Stimulated activated CD8-positive, alpha-beta memory T cell treated with anti-CD3 and anti-CD28 coated beads, Interleukin-4, amount 100 ng/mL, for 24 hours (primary cell): ENCODE measurements at regions not wholly inside any gene's neighbourhood (a gene's known extent, or its start where the extent isn't known, plus 50 kb on each side); places are given as distances from the start of the nearest gene placed in this dataset.
"Not testable (repeated sequence)": the region's sequence is repeated elsewhere in the genome, so short reads cannot be mapped to it uniquely, and the experiment has no call there.

Source experiments
- DNase-seq: peaks from one replicate; pipeline ENCODE4 v3.0.0-alpha.2; 2020; ENCODE audit warnings: low read depth

DNA sequence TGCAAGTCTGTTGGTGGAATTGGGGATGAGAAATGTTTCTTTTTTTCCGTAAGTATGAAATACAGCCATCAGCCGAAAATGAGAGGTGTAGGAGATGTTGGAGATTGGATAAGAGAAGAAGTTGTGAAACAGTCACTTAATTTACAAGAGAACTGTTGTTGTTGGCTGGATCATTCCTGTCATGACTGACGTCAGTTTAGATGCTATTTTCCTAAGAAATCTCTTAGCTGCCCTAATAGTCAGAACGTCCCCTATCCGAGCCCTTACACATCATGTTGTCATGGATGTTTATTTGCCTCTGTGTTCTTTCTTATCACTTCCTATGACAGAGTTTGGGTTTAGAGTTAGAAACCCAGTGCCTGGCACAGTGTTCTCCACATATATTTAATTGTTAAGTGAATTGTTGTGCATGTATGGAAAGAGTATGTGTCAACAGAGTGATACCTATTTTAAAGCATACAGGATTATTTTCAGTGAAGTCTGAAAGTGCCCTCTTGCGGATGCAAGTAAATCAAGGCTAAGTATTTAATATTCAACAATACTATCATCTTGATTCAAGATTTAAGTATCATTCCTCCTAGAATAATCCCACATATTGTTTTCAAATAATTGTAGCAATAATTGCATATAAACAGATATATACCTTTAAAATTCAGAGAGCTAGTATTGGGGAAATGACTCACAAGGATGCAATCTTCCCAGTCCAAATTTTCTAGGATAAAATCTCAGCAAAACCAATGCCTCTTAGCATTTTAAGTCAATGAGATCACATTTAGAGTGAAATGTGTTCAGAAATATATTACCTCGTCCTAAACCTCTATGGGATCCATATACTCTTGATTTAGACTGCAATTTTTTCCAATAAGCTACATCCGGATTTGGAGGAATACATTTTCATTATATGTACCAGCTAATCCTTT is 309.9 kb upstream of the NOX3 start:
- no peak for DNase-seq

DNA sequence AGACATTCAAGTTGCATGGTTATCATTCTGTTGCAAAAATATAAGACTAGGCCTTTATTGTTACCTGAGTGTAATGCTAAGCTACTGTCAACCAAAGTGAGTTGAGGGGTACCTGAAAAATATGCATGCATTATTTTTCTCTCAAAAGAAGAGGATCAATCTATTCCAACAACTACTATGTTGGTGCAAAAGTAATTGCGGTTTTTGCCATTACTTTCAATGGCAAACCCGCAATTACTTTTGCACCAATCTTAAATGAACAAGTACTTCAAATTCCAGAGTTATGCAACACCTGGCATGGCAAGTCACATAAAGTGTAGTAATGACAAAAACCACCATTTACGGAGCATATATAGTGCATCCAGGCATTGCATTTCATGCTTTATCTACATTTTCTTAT is 307.0 kb upstream of the NOX3 start:
- DNase-seq = no peak

DNA sequence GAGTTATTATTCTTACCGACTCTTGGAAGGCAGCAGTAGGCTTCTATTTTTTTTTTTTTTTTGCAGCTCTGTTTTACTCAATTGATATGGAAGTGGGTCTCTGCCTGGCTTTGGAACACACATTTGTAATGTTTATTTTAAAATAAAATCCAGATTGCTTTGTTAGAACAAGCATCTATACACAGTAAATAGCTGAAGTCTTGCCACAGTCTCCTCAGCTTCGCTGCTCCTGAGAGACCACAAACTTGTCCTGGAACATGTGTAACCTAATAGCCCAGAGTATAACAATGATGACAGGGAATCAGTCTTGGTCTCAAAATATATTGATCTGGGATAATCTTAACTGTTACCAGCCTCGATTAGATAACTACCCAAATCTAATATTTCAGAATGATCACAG is 299.8 kb upstream of the NOX3 start:
- no peak for DNase-seq

DNA sequence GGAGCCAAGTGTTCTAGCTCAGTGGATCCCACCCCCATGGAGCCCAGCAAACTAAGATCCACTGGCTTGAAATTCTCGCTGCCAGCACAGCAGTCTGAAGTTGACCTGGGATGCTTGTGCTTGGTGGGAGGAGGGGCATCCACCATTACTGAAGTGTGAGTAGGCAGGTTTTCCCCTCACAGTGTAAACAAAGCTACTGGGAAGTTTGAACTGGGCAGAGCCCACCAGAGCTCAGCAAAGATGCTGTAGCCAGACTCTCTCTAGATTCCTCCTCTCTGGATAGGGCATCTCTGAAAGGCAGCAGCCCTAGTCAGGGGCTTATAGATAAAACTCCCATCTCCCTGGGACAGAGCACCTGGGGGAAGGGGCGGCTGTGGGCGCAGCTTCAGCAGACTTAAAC is 293.1 kb upstream of the NOX3 start:
- not testable (repeated sequence) for DNase-seq

DNA sequence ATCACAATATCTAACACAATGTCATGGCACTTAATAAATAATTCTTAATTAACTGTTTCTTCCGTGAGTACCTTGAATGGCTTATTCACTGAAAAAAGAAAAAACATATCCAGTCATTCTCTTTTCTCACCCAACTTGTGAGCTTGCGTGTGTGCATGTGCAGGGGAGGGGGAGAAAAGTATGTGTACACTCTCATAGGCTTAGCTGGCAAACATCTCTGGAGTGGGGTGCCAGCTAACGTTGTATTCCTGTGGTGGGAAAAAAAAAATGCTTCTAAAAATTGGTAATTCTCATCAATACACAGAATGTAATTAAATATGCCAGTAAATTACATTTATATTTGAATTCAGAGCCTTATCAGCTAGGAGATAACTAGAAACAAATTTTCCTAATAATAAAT is 291.9 kb upstream of the NOX3 start:
- DNase-seq = no peak

DNA sequence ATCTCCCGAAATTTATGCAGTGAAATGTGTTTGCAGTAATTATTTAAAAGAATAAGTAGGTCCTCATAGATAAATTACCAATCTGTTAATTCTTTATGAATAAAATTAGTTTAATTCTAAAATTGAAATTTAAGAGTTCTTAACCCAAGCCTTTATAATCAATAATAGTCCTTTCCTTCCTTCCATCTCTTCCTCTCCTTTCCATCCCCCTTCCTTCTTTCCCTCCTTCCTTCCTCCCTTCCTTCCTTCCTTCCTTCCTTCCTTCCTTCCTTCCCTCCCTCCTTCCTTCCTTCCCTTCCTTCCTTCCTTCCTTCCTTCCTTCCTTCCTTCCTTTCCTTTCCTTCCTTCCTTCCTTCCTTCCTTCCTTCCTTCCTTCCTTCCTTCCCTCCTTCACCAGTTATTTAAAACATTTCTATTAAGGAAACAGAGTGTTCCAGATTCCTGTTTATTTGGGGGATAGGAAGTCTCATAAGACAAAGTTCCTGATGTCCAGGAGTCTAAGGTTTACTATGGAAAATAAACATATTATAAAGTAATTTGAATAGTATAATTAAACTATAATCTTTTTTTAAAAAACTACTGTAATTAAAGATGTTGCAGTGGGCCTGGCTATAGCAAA is 285.3 kb upstream of the NOX3 start:
- no peak for DNase-seq

DNA sequence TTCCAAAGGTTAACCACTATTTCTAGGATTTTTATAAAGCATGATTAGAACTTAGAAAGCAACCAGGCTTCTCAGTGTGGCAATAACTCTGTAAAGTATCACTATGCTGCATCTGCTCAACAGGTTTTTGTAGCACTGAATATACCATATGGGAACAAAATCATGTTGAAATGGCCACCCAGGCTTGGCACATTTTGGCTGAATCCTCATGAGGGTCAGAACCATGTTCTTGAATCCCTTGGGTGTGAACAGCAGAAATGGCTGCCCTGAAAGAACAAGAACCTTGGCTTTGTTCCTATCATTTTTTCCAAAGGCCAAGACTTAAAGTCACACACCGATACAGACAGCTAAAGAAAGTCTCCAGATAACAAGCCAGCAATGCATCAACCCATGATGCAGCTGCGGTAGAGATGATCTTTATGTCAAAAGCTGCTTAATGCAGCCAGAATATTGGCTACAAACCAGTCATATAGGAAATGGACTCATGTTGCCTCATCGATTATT is 283.0 kb upstream of the NOX3 start:
- DNase-seq = no peak

DNA sequence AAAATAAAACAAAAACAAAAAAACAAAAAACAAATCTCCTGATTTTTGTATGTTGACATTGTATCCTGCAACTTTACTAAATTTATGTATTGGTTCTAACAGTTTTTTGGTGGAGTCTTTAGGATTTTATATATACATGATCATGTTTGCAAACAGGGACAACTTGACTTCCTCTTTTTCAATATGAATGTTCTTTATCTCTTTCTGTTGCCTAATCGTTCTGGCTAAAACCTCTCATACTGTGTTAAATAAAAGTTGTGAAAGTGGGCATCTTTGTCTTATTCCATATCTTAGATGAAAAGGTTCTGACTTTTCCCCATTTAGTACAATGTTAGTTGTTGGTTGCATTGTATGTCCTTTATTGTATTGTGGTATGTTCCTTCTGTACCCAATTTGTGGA is 261.7 kb upstream of the NOX3 start:
- DNase-seq = no peak

DNA sequence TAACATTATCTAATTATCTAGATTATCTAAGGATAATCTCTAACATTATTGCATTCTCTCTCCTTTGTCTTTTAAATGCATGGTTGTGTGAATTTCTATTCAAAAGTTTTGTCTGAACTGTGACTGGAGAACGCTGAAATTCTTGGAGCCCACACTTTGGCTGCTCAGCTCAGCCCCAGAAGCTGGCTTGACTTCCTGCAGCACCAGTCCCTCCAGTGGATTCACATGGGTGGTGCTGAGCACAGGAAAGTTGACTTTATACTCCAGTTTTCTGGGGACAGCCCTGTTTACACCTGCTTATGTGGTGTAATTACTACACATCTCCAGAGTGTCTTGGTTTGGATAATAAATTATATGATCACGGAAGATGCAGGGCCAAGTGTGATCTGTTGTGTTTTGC is 255.1 kb upstream of the NOX3 start:
- no peak for DNase-seq

DNA sequence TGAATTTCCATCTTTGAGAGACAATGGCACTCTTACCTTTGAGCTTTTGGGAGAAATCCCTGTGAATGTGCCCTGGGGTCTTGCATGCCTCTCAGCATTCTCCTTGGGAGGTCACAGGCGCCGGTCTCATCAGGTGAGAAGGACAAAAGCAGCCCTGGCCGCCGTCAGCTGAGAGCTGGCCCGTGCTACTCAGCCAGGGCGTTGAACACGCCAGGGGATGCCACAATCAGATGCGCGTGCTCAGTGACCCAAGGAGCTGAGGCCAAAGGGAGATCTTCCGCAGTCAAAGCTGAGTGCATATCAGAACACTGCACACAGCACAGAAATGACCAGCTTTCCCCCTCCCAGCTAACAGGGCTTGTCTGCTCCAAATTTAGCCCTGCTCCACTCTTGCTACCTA is 253.6 kb upstream of the NOX3 start:
- DNase-seq = no peak

DNA sequence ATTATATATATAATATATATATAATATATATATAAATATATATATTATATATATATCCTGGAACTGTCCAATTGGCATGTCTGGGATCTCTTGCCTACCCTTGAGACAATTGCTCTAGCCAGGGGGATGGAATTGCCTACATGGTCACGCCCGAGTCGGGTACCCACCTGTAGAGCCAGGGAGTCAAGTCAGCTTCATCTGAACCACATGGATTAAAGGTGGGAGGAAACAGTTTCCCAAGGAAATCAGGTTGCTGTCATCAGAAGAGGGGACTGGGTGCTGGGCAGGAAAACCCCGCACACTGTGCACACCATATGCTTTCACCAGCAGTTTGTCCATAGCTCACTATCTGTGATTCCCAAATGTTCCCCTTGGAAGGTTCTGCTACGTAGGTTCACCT is 252.5 kb upstream of the NOX3 start:
- no peak for DNase-seq

DNA sequence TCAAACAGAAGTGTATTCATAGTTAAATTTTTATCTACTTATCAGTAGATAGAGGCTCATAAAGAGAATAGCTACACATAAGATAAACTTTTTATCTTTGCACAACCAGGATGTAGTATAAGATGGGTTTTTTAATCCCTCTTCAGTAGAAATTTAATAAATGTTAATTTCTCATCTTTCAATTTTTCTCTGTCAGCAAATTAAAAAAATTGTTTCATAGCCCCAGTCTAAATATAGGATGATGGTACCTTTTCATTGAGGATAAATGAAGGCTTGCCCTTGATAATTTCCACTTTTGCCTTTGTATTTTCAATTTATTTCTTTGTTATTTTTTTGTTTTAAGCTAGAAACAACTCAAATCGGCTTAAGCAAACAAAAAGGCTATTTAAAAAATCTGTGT is 251.2 kb upstream of the NOX3 start:
- DNase-seq = no peak

DNA sequence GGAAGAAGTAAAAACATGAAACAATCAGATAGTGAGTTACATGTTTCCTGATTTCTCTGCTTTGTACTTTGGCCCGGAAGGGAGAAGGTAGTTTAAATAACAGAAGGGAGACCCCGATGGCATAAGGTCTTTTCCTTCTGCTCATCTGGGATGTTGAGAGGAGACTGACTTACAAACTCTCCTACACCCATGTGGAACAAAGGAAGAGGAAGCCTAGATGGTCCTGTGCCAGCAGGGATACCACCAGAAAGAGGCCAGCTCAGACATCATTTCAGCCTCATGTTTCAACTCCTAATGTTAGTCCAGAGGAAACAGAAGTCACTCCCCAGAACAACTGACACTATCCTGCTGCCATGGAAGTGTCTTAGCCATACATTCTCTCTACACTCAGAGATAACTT is 250.7 kb upstream of the NOX3 start:
- no peak for DNase-seq

DNA sequence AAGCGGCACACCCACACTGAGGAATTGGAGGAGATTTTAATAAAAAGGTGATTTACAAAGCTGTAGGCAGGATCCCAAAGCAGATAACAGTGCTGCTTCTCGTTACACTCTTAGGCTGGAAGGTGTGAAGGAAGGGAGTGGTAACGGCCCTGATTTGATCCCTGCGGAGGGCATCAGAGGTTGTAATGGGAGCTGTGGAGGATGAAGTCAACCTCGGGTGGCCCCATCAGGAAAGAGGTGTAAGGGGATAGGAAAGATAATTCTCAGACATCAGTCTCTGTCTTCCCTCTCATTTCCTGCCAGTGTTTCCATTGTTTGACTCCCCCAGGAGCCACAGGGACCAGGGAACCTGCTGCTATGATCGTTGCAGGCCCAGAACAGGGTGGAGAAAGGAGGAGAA is 245.7 kb upstream of the NOX3 start:
- DNase-seq = no peak

DNA sequence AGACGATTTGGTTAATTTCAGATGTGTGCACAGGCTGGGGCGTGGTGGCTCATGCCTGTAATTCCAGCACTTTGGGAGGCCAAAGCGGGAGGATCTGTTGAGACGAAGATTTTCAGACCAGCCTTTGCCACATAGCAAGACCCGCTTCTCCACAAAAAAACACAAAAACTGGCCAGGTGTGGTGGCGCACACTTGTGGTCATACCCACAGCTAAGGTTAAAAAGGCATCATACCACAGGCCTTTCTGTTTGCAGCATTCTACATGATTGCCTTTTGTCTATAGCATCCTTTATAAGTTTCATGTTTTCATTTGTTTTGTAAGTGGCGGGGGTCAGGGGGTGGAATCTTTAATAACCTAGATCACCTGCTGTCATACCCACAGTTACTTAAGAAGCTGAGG is 239.9 kb upstream of the NOX3 start:
- no peak for DNase-seq

DNA sequence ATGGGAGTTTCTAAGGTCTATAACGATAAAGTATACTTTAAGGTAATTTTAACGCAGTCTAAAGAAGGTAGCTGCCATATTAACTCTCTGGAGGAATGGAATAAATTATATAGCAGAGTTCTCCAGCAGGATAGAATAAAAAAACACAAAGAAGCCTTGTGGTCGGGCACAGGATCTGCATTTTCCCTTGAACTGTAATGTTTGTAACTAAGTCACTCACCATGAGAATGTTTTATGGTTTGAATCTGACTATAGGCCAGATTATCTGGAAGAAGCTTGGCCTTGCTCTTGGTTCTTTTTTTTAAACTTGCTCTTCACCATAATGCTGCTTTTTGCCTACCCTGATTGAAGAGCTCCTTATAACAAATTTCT is 238.8 kb upstream of the NOX3 start:
- no peak for DNase-seq

DNA sequence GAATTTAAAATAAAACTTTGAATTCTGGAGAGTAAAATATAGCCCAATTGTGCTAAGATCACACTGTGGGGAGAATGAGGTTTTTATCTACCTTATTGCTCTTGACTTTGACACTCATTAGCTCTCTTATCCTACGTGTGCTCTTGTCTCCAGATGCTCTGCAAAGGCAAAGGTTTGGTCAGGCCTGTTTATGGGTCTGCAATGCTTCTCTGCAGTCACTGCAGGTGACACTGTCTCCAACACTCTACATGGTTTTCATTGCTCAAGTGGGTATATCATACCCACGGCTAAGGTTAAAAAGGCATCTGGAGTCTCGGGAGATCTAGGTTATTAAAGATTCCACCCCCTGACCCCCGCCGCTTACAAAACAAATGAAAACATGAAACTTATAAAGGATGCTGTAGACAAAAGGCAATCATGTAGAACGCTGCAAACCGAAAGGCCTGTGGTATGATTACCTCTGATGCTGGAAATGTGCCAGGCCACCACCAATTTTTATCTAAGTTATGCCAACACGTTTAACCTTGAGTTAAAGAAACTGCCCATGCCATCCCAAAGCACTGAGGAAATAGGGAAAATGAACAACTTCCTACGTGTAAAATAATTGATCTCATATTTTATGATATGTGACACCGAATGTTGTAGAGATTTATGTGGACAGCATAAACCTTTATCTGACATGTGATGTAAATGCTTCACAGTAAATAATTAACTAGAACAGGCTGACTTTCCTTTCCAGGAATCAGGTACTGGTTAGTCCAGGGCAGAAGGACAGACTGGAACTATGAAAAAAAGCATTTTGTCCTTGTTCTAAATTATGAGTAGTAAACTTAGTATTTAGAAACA is 238.2 kb upstream of the NOX3 start:
- no peak for DNase-seq

DNA sequence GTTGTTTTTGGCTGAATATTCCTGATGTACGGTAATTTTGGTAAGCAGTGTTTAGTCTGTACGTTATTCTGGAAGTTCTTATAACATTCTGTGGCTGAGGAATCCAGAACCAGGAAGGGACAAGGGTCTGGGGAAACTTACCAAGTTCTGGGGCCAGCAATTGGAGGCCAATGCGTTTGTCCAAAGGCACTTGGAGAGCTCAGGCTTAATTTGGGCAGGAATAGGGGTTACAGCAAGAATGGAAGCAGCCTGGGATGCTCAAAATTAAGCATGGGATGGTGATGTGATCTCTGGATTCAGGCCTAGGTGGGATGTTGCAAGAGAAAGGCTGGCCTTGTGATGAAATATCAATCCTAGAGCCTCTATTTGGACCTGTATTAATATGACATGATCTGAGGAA is 235.2 kb upstream of the NOX3 start:
- DNase-seq = no peak

DNA sequence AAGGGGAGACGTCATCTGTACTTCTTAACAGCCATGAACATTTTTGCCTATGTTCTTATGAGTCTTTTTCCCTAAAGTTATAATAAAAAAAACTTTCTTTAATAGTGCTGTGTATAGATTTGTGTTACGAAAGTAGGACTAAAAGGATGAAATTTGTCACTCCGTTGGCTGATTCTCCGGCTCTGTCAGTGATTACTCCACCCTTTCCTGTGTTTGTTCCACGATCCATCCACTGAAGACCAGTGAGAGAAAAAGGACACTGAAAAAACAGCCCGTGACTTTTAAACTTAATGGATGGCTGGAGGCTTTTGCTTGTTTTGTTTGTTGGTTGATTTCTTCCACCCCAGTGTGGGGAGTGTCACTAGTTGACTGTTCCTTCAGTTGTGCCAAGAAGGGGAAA is 232.0 kb upstream of the NOX3 start:
- no peak for DNase-seq

DNA sequence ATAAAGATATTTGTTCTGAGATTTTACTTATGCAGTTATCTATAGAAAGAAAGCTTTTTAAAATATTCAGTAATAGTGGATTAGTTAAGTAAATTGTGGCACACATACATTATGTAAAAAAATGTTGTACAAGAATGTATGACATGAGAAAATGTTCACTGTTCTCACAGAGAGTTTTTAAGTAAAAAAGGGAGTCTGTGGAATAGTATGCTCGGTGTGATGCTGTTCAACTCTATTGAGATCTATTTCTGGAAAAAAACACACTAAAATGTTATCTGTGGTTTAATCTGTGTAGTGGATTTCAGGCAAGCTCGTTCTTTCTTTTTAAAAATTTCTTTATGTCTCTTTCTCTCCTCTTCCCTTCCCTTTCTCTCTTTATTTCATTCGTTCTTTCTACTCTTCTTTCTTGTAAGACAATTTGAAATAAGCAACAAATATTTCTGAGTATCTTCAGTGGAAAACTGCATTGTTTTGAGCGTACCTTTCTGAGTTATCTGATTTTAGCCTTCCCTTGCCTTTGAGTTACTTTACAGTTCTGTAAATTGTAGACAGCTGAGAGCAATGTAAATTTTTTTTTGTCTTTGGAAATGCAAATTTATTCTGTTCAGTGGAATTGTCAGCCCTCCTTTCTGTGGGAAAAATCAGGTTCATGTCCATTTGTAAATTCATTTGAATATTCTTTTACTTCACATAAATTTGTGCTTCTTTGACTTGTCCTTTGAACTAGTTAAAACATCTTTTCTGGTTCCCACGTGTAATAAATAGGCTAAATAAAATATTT is 229.0 kb upstream of the NOX3 start:
- no peak for DNase-seq

DNA sequence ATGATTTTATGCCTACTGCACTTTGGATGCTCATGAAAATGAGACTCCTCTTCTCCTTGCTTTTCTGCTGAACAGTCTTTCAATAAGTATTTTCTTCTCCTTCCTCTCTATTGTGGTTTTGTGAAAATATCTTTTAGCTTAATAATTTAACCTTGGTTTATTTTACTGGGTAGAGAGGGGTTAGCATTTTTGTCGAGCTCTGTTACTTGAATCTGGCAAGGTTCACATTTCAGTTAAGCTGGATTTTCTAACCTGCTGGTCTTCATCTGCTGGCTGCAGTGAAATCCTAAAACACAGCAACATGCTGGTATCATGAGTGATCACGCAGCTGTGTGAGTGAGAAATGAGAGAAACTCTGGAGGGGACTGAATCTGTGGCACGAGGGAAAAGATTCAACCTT is 222.7 kb upstream of the NOX3 start:
- no peak for DNase-seq

DNA sequence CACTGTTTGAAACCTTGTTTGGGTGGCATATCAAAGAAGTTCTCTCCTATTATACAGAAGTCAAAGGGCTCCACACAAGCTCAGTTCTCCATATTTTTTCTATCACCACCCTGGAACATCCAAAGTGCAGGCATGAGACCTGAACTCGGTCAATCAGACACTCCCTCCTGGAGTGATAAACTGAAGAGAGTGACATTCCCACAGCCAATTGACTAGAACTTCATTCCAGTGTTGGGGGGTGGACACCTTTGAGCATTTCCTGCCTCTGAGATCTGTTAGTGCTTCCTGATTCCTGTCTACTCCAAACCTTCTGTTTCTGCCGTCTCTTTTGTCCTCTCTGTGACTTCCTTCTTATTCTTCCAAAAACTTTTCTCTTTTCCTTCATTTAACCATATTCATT is 220.7 kb upstream of the NOX3 start:
- no peak for DNase-seq
